GM19043 (cell line): ENCODE measurements at regions not wholly inside any gene's neighbourhood (a gene's known extent, or its start where the extent isn't known, plus 50 kb on each side); places are given as distances from the start of the nearest gene placed in this dataset.
"Not testable (repeated sequence)": the region's sequence is repeated elsewhere in the genome, so short reads cannot be mapped to it uniquely, and the experiment has no call there.

Experiments used
- ATAC-seq: cut with Tn5 transposase; IDR thresholded peaks from one replicate; pipeline ENCODE4 v1.9.1; 2021; ENCODE audit warnings: low read depth; ENCODE audit not compliant: unreplicated experiment

- ATAC-seq = no peak
Measured at GRCh38 chr1:65020774-65021173, 54.4 kb upstream of the JAK1 start.

GRCh38 chr1:65021795-65022194 is 55.4 kb upstream of the JAK1 start:
- ATAC-seq = no peak

GRCh38 chr1:65022216-65022615 is 55.9 kb upstream of the JAK1 start:
- ATAC-seq = no peak

- no peak for ATAC-seq
Measured at GRCh38 chr1:65025794-65026193, 59.4 kb upstream of the JAK1 start.

GRCh38 chr1:65026235-65026634 is 59.9 kb upstream of the JAK1 start:
- ATAC-seq = no peak

GRCh38 chr1:65027666-65028358 is 61.5 kb upstream of the JAK1 start:
- no peak for ATAC-seq

- ATAC-seq = not testable (repeated sequence)
Measured at GRCh38 chr1:65029434-65029833, 63.1 kb upstream of the JAK1 start.

GRCh38 chr1:65034879-65035278 is 68.5 kb upstream of the JAK1 start:
- ATAC-seq = not testable (repeated sequence)

GRCh38 chr1:65036570-65037051 is 70.3 kb upstream of the JAK1 start:
- no peak for ATAC-seq

- no peak for ATAC-seq
Measured at GRCh38 chr1:65039066-65039465, 72.7 kb upstream of the JAK1 start.

- ATAC-seq = no peak
Measured at GRCh38 chr1:65039508-65039907, 73.2 kb upstream of the JAK1 start.

- ATAC-seq = no peak
Measured at GRCh38 chr1:65042467-65042866, 76.1 kb upstream of the JAK1 start.

GRCh38 chr1:65044411-65044810 is 78.1 kb upstream of the JAK1 start:
- ATAC-seq = no peak

GRCh38 chr1:65045022-65045817 is 78.9 kb upstream of the JAK1 start:
- ATAC-seq = no peak

- no peak for ATAC-seq
Measured at GRCh38 chr1:65048335-65048734, 82.0 kb upstream of the JAK1 start.

- ATAC-seq = no peak
Measured at GRCh38 chr1:65049941-65050713, 83.8 kb upstream of the JAK1 start.

- no peak for ATAC-seq
Measured at GRCh38 chr1:65050735-65051134, 84.4 kb upstream of the JAK1 start.

- ATAC-seq = no peak
Measured at GRCh38 chr1:65054481-65054880, 88.1 kb upstream of the JAK1 start.

- no peak for ATAC-seq
Measured at GRCh38 chr1:65055747-65056146, 89.4 kb upstream of the JAK1 start.

- no peak for ATAC-seq
Measured at GRCh38 chr1:65056234-65056633, 89.9 kb upstream of the JAK1 start.

GRCh38 chr1:65056866-65057265 is 90.5 kb upstream of the JAK1 start:
- ATAC-seq = no peak
